Bronchial epithelial cell (primary cell): ENCODE measurements at regions not wholly inside any gene's neighbourhood (a gene's known extent, or its start where the extent isn't known, plus 50 kb on each side); places are given as distances from the start of the nearest gene placed in this dataset.

Experiments
- DNase-seq: peaks from one replicate; pipeline ENCODE4 v3.0.0-alpha.2; 2010; ENCODE audit warnings: low read depth
- FAIRE-seq: peaks from 2 replicates; lab custom pipeline; 2011; peaks lifted over from hg19 to GRCh38; lab: Jason Lieb, UNC
- H3K27me3 ChIP-seq: 2 replicates; pipeline ENCODE4 v1.5.1; 2011; ENCODE audit warnings: low read length; ENCODE audit not compliant: control insufficient read depth, insufficient read depth
- H3K36me3 ChIP-seq: 2 replicates; pipeline ENCODE4 v1.5.1; 2011; ENCODE audit warnings: low read length; ENCODE audit not compliant: control insufficient read depth, insufficient read depth
- H3K4me3 ChIP-seq: 2 replicates; pipeline ENCODE4 v1.5.1; 2011; ENCODE audit warnings: mild to moderate bottlenecking, low read depth, low read length, control low read depth
- CTCF ChIP-seq: IDR thresholded peaks from 2 replicates; pipeline ENCODE4 v1.5.1; 2011; ENCODE audit warnings: mild to moderate bottlenecking, moderate library complexity, low read length, control low read depth, inconsistent platforms; ENCODE audit not compliant: insufficient read depth, severe bottlenecking

- Histone ChIP-seq H3K4me3 (no peak overlapping the region), H3K36me3 (no peaks in the 10 kb centered on the region), H3K27me3 (no peaks in the 10 kb centered on the region)
- peak; percentile 86 for DNase-seq
- no peak for TF ChIP-seq CTCF
- no peak for FAIRE-seq
These were observed 404.4 kb upstream of the MGAT4C start for GRCh38 chr12:86660488-86661147.

DNA sequence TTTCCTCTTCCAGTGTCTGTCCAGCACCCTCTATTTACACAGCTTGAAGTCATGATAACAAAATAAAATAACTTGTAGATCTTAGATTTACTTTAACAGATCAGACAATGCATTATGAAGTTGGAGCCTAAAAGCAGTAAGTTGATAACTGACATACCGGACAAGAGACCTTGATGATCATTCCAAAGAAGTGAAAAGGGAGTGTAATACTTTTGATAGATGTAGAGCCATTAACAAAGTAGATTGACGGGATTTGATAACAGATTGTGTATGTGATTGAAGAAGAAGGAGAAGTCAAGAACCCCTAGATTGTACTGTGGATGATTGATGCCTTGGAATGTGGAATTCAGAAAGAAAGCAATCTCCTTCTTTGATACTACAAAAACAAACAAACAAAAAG lies 403.8 kb upstream of the MGAT4C start:
- DNase-seq = no peak

GRCh38 chr12:86658303-86658702 lies 402.1 kb upstream of the MGAT4C start:
- Histone ChIP-seq H3K4me3 (no peak overlapping the region), H3K27me3 (no peaks in the 10 kb centered on the region), H3K36me3 (no peaks in the 10 kb centered on the region)
- DNase-seq (no peak), FAIRE-seq (no peak)
- TF ChIP-seq CTCF = no peak

More for the DNA sequence above, 403.8 kb upstream of the MGAT4C start:
- no peaks in the 10 kb centered on the region for H3K36me3 ChIP-seq
- H3K4me3 ChIP-seq = no peak overlapping the region
- no peak for TF ChIP-seq CTCF
- FAIRE-seq = no peak
- H3K27me3 ChIP-seq = no peaks in the 10 kb centered on the region

- no peaks in the 10 kb centered on the region for H3K27me3 ChIP-seq
- TF ChIP-seq CTCF = no peak
- no peak overlapping the region for H3K4me3 ChIP-seq
- no peak for FAIRE-seq
- no peaks in the 10 kb centered on the region for H3K36me3 ChIP-seq
- no peak for DNase-seq
These were observed 391.6 kb upstream of the MGAT4C start for GRCh38 chr12:86647800-86648199.

- Histone ChIP-seq H3K36me3 (no peaks in the 10 kb centered on the region), H3K27me3 (no peaks in the 10 kb centered on the region), H3K4me3 (no peak overlapping the region)
- no peak for TF ChIP-seq CTCF
- DNase-seq (peak; percentile 78), FAIRE-seq (no peak)
These were observed 378.5 kb upstream of the MGAT4C start for GRCh38 chr12:86634456-86635410.
